OCI-LY1 (cell line): ENCODE measurements at regions not wholly inside any gene's neighbourhood (a gene's known extent, or its start where the extent isn't known, plus 50 kb on each side); places are given as distances from the start of the nearest gene placed in this dataset.

Experiments used
- CTCF ChIP-seq: fragments of 200-600 bp; sonication (generic), shearing (Covaris generic); IDR thresholded peaks from 2 replicates; pipeline ENCODE4 v1.5.1; 2017; ENCODE audit warnings: mild to moderate bottlenecking, antibody characterized with exemption, low read length, moderate library complexity, mixed read lengths
- EZH2 ChIP-seq: fragments of 200-600 bp; sonication (generic), shearing (Covaris generic); IDR thresholded peaks from 2 replicates; pipeline ENCODE4 v1.8.0; 2017; ENCODE audit warnings: borderline replicate concordance, mixed run types, mild to moderate bottlenecking, antibody characterized with exemption, low read length, moderate library complexity, mixed read lengths

GRCh38 chr10:131737543-131738395 lies 163.0 kb upstream of the PPP2R2D start:
- TF ChIP-seq CTCF: no peak
- TF ChIP-seq EZH2: no peak
